GM23248 (cell line): ENCODE measurements at regions not wholly inside any gene's neighbourhood (a gene's known extent, or its start where the extent isn't known, plus 50 kb on each side); places are given as distances from the start of the nearest gene placed in this dataset.

ENCODE experiments used
- EZH2 ChIP-seq: fragments of 200-600 bp; sonication (generic); IDR thresholded peaks from 2 replicates; pipeline ENCODE4 v1.6.1; 2018; ENCODE audit warnings: antibody characterized with exemption, mild to moderate bottlenecking; ENCODE audit not compliant: insufficient read depth, poor library complexity, severe bottlenecking
- EZH2phosphoT487 ChIP-seq: fragments of 200-600 bp; sonication (generic); IDR thresholded peaks from 2 replicates; pipeline ENCODE4 v1.6.1; 2018; ENCODE audit warnings: antibody characterized with exemption, moderate library complexity, mild to moderate bottlenecking, low read depth; ENCODE audit not compliant: insufficient read depth

- TF ChIP-seq EZH2phosphoT487 (no peak), EZH2 (no peak)
Measured at GRCh38 chr5:77920359-77921058, 144.4 kb upstream of the TBCA start.
